Gastrocnemius medialis (tissue), 4 donors: ENCODE measurements at regions not wholly inside any gene's neighbourhood (a gene's known extent, or its start where the extent isn't known, plus 50 kb on each side); places are given as distances from the start of the nearest gene placed in this dataset.

Experiments
- ATAC-seq, 2 donors: fragments of 150-250 bp; one replicate each; pipeline ENCODE4 v1.9.1; 2016
- DNase-seq, 2 donors: peaks; one replicate each; pipeline ENCODE4 v3.0.0-alpha.2; 2019
- H3K27ac ChIP-seq, 4 donors: fragments of 200-600 bp; sonication (generic); 1 replicate in 1 of 4; 2 replicates in 3 of 4; pipeline ENCODE4 v1.5.1; 2016 to 2018; ENCODE audit warnings: mild to moderate bottlenecking in 2 of 4, moderate library complexity in 1 of 4
- H3K27me3 ChIP-seq, 3 donors: fragments of 200-600 bp; sonication (generic) in 2 of 3; 1 replicate in 1 of 3; 2 replicates in 2 of 3; pipeline versions ENCODE4 v1.5.1 to v1.6.0; 2016 to 2019; ENCODE audit warnings: mild to moderate bottlenecking in 1 of 3, moderate library complexity in 1 of 3
- H3K36me3 ChIP-seq, 2 donors: fragments of 200-600 bp; sonication (generic) in 1 of 2; one replicate each; pipeline ENCODE4 v1.5.1; 2017 to 2018
- H3K4me1 ChIP-seq, 2 donors: fragments of 200-600 bp; sonication (generic) in 1 of 2; one replicate each; pipeline ENCODE4 v1.5.1; 2016 to 2017; ENCODE audit warnings: mild to moderate bottlenecking in 2 of 2
- H3K4me3 ChIP-seq, 4 donors: fragments of 200-600 bp; sonication (generic) in 3 of 4; 1 replicate in 1 of 4; 2 replicates in 3 of 4; pipeline ENCODE4 v1.5.1; 2016 to 2019; ENCODE audit warnings: mild to moderate bottlenecking in 2 of 4
- H3K9me3 ChIP-seq, 3 donors: fragments of 200-600 bp; sonication (generic) in 2 of 3; 1 replicate in 1 of 3; 2 replicates in 2 of 3; pipeline ENCODE4 v1.5.1; 2016 to 2019
- POLR2A ChIP-seq, 2 donors: fragments of 450-650 bp; IDR thresholded peaks; one replicate each; pipeline ENCODE4 v1.6.1; 2017; ENCODE audit warnings: antibody characterized with exemption in 2 of 2, mild to moderate bottlenecking in 2 of 2, moderate library complexity in 2 of 2
- in situ Hi-C, 4 donors: fragments of 200-750 bp; cut with MboI; loops; one replicate each; pipeline versions ENCODE4 v1.15.0 to v1.8.0; 2017; ENCODE audit warnings: low sequenced_read_pairs in 4 of 4
- intact Hi-C: fragments of 100-400 bp; cut with DNase I; formaldehyde crosslinking; loops from one replicate; pipeline ENCODE4 v1.15.1; 2023; ENCODE audit warnings: low total_unique reads
- TF ChIP-seq, protein P1 (sequence below), 5 experiments: fragments of 450-650 bp in 3 of 5; fragments of 200-600 bp in 2 of 5; sonication (generic) in 2 of 5; IDR thresholded peaks in 4 of 5; conservative IDR thresholded peaks in 1 of 5; 1 replicate in 4 of 5; 2 replicates in 1 of 5; pipeline ENCODE4 v1.5.1; 2016 to 2019; ENCODE audit warnings: antibody characterized with exemption in 5 of 5, mild to moderate bottlenecking in 3 of 5, moderate library complexity in 3 of 5

DNA sequence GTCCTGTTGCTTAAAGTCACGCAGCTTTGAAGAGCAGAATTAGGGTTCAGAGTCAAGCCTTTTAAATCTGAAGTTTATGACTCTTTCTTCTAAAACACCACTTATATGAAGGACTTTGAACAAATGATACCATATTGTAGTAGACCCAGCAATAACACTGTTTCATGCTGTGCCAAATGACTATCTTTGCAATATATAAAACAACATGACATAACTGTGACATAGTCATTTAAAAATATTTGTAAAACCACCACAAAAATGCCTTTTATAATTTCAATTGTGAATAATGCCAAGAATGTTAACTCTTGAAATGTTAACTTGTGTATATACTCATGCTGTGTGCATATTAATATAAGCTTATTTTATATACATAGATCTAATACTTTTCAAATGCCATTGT lies 452.1 kb upstream of the NEGR1 start:
- in situ Hi-C loops = no loop called here
- Histone ChIP-seq H3K27ac (no peak overlapping the region), H3K9me3 (peaks cover 0 to 4% (median 0%) of the 10 kb centered on the region in 3 donors), H3K4me3 (no peak overlapping the region), H3K27me3 (no peaks in the 10 kb centered on the region), H3K4me1 (no peaks in the 10 kb centered on the region), H3K36me3 (no peaks in the 10 kb centered on the region)
- ATAC-seq (no peak), DNase-seq (no peak)
- TF ChIP-seq, protein P1, sequence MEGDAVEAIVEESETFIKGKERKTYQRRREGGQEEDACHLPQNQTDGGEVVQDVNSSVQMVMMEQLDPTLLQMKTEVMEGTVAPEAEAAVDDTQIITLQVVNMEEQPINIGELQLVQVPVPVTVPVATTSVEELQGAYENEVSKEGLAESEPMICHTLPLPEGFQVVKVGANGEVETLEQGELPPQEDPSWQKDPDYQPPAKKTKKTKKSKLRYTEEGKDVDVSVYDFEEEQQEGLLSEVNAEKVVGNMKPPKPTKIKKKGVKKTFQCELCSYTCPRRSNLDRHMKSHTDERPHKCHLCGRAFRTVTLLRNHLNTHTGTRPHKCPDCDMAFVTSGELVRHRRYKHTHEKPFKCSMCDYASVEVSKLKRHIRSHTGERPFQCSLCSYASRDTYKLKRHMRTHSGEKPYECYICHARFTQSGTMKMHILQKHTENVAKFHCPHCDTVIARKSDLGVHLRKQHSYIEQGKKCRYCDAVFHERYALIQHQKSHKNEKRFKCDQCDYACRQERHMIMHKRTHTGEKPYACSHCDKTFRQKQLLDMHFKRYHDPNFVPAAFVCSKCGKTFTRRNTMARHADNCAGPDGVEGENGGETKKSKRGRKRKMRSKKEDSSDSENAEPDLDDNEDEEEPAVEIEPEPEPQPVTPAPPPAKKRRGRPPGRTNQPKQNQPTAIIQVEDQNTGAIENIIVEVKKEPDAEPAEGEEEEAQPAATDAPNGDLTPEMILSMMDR (IDR thresholded peaks at IDR 0.05 in 4 of 5, conservative IDR thresholded peaks at IDR 0.05 in 1 of 5) = no peak
- no peak for TF ChIP-seq POLR2A (IDR thresholded peaks at IDR 0.05)
- intact Hi-C loops = no loop called here

- intact Hi-C loops (no loop called here), in situ Hi-C loops (no loop called here)
- H3K36me3 ChIP-seq = no peaks in the 10 kb centered on the region
- TF ChIP-seq, protein P1 (IDR thresholded peaks at IDR 0.05 in 4 of 5, conservative IDR thresholded peaks at IDR 0.05 in 1 of 5) = no peak
- TF ChIP-seq POLR2A (IDR thresholded peaks at IDR 0.05) = no peak
- no peak overlapping the region for H3K27ac ChIP-seq
- ATAC-seq (no peak), DNase-seq (no peak)
- H3K27me3 ChIP-seq = no peaks in the 10 kb centered on the region
- H3K9me3 ChIP-seq = no peaks in the 10 kb centered on the region
- no peaks in the 10 kb centered on the region for H3K4me1 ChIP-seq
- H3K4me3 ChIP-seq = no peak overlapping the region
These were observed 442.9 kb upstream of the NEGR1 start for GRCh38 chr1:72724951-72725861.

GRCh38 chr1:72705921-72706320 lies 423.6 kb upstream of the NEGR1 start:
- in situ Hi-C loops = no loop called here
- no peak overlapping the region for H3K27ac ChIP-seq
- H3K36me3 ChIP-seq = no peaks in the 10 kb centered on the region
- ATAC-seq (no peak), DNase-seq (no peak)
- H3K9me3 ChIP-seq = no peaks in the 10 kb centered on the region
- no peak for TF ChIP-seq POLR2A (IDR thresholded peaks at IDR 0.05)
- TF ChIP-seq, protein P1 (IDR thresholded peaks at IDR 0.05 in 4 of 5, conservative IDR thresholded peaks at IDR 0.05 in 1 of 5) = no peak
- intact Hi-C loops = no loop called here
- H3K4me1 ChIP-seq = no peaks in the 10 kb centered on the region
- H3K4me3 ChIP-seq = no peak overlapping the region
- H3K27me3 ChIP-seq = no peaks in the 10 kb centered on the region

GRCh38 chr1:72704841-72705477 lies 422.6 kb upstream of the NEGR1 start:
- H3K9me3 ChIP-seq = no peaks in the 10 kb centered on the region
- TF ChIP-seq, protein P1 (IDR thresholded peaks at IDR 0.05 in 4 of 5, conservative IDR thresholded peaks at IDR 0.05 in 1 of 5) = no peak
- TF ChIP-seq POLR2A (IDR thresholded peaks at IDR 0.05) = no peak
- no peak for ATAC-seq
- in situ Hi-C loops = no loop called here
- H3K4me1 ChIP-seq = no peaks in the 10 kb centered on the region
- no peaks in the 10 kb centered on the region for H3K36me3 ChIP-seq
- H3K27ac ChIP-seq = no peak overlapping the region
- no peaks in the 10 kb centered on the region for H3K27me3 ChIP-seq
- no peak for DNase-seq
- intact Hi-C loops = no loop called here
- H3K4me3 ChIP-seq = no peak overlapping the region
